A172 (cell line): ENCODE measurements at regions not wholly inside any gene's neighbourhood (a gene's known extent, or its start where the extent isn't known, plus 50 kb on each side); places are given as distances from the start of the nearest gene placed in this dataset.
"Not testable (repeated sequence)": the region's sequence is repeated elsewhere in the genome, so short reads cannot be mapped to it uniquely, and the experiment has no call there.

Experiments used
- DNase-seq: peaks from one replicate; pipeline ENCODE4 v3.0.0-alpha.2; 2015; ENCODE audit warnings: low spot score

DNA sequence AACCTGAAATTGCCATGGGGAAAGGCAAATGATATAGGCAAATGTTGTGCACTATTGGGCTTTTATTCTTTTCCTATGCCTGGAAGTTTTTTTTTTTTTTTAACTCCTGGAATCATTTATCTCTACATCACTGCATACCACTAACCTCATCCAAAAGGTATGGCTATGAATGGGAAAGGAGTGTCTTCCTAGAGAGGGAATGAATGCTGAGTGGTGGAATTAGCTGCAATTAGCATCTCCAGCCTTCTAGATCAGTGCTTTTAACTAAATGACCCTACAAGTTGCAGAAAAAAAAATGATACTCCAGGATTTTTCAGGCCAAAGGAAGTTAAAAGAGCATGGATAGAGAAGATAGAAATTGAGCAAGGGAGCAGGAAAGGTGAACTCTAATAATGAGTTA, 429.8 kb upstream of the PDZRN3 start:
- DNase-seq: no peak

DNA sequence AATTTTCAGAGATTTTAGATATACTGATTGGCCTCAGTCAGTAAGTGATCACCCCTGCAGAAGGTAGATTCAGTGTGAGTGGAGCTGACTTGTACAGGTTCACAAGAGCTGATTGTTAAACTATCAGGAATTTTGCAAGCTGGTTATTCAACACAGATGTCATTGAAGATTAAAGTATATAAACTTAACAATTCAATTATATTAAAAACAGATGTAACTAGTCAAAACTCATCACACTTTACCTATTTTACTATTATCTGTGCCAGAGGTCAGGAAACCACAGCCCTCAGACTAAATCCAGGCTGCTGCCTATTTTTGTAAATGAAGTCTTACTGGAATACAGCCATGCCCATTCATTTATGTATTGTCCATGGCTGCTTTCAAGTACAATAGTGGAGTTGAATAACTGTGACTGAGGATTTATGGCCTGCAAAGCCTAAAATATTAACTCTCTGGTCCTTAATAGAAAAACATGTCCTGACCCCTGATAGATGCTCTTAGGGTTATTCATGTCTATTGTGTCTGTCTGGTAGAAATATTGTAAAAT, 429.3 kb upstream of the PDZRN3 start:
- no peak for DNase-seq

DNA sequence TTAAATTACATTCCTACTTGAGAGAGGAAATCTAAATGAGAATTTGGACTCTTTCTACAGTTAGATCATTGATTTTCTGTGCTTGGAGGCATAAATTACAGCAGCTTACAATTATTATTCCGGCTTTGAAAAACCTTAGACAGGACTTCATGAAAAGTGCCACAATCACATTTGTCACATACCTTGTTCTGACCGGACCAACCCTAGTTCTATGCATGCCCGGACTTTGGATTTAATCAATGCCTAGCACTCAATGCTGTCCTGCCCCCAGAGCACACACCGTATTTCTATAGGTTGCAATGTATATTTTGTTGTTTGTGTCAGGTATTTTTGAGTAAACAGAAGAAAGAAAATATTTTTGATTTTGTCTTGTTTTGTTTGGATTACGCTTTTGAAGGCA, 424.7 kb upstream of the PDZRN3 start:
- no peak for DNase-seq

DNA sequence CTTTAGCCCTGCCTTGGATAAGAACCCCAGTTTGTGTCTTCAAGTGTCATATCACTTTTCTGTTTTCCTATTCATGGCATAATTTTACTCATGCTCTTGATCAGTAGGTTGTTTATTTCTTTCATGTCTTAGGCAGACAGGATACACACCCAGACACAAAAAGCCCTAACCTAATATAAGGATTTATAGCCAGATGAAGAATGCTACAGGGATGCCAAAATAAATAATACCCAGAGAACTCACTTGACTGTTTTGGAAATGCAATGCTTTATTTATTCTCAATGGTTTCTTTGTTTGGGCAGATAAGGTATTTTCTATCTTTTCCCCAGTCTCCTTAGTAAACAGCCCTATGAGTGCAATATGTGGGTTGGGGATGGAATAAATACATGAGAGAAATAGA, 424.0 kb upstream of the PDZRN3 start:
- DNase-seq: no peak

DNA sequence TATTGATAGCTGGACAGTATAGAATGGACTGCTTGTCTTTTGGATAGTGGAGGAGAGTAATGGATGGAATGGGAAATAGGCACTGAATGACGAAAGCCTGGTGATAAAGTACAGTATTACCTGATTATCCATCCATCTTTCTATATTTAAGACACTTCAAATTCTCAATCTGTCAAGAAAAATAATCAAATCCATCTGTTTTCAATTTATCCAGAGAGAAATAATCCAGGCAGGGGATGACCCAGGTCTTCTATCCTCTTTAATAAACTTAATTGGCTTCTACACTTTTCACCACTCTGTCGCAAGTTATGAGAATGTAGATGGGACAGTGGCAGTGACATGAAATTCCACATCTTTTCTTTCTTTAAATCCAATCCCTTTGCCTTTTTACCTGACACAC, 420.3 kb upstream of the PDZRN3 start:
- no peak for DNase-seq

DNA sequence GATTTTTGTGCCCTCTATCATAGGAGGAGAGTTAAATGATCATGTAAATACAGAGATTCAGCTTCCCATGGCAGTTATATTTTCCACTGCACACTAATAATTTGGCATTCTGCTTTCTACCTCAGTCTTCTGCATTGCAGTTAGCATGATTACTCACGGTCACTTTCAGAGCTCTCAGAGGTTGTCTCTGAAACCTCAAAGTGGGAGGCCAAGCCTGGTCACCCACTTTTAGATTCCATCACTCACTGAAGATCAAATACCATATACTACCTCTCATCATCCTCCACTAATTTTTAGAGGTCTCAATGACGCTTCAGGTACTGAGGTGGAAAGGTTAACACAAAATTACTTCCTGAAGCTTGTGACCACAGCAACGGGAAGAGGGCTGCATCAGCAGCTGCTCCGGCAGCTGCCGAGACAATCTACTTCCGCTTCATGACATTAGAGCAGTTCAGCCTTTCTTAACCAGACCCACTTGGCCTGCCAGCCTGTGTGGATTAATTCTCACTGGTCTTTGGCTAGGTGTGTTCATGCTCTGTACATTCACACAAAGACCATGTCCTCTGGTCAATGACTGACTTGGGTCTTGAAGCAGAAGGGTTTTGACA, 416.4 kb upstream of the PDZRN3 start:
- DNase-seq: no peak

DNA sequence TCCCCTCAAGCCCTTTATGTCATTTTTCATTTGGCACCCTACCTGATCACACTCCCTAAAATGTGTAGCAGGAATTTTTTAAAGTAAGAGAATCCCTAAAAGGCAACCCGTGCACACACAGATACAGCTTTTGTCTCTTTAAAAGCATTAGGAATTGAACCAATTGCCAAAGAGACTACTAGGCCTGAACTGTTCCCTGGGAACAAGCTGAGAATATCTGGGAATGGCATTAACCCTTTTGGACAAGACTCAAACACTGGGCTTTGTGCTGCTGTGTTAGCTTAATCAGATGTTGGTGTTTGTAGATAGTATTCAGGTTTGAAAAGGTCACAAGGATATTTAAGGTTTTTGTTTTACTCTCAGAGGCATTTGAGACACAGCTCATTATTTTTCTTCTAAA, 414.4 kb upstream of the PDZRN3 start:
- DNase-seq: no peak

DNA sequence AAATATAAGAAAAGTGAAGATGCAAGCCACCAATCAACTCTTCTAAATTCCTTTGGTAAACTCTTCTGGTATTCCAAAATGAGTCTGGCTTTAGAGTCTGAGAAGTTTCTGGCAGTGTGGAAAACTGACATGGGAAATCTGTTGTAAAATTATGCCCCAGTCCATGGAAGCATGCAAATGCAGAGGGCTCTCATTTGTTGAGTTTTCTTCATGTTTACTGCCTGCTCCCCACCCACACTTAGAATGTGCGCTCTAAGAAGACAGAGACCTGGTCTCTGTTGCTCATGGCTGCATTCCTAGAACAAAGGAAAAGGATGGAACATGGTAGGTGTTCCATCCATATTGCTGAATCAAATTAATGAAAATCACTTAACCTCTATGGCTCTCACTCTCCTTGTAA, 411.8 kb upstream of the PDZRN3 start:
- DNase-seq: no peak

- no peak for DNase-seq
Measured at GRCh38 chr3:74036102-74036501, 411.4 kb upstream of the PDZRN3 start.

- DNase-seq: no peak
Measured at GRCh38 chr3:74033806-74034205, 409.1 kb upstream of the PDZRN3 start.

- DNase-seq: no peak
Measured at GRCh38 chr3:74033381-74033780, 408.6 kb upstream of the PDZRN3 start.

GRCh38 chr3:74027121-74027520, 402.4 kb upstream of the PDZRN3 start:
- no peak for DNase-seq

- no peak for DNase-seq
Measured at GRCh38 chr3:74023395-74023794, 398.7 kb upstream of the PDZRN3 start.

- DNase-seq: no peak
Measured at GRCh38 chr3:74021449-74021848, 396.7 kb upstream of the PDZRN3 start.

DNA sequence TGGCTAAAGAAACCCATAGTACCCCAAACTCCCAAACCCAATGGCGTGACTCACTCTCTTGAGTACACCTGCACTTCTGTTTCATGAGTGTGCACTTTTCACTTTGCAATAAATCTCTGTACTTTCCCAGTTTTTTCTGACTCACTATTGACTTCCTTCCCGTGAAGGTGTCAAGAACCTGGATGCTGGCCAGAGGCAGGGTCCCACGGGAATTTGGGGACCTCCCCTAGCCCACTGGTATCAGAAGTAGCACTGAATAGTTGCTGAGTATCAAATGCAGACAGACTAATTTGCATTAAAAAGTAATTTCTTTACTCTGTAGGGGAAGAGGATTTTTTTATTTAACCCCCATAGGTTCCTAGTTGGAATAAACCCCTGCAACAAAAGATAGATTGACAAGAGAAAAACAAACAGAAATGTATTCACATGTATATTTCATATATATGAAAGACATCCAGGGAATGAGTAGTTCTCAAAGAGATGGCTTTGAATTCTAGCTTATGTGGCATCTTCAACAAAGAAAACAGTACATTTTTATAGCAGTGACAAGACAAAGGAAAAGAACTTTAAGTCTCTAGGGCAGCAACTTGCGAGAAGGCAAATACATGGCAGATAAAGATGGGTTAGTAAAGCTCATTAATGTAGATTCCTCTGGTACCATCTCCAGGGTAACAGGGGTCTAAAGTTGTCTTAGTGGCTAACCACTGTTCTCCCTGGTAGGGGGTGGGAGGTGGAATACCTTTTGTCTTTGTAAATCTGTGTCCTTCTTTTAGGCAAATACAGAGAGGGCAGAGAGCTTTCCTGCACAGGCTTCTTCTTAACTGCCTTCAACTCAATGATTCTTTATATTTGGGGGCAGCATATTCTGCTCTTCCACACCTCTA, 385.5 kb upstream of the PDZRN3 start:
- no peak for DNase-seq

DNA sequence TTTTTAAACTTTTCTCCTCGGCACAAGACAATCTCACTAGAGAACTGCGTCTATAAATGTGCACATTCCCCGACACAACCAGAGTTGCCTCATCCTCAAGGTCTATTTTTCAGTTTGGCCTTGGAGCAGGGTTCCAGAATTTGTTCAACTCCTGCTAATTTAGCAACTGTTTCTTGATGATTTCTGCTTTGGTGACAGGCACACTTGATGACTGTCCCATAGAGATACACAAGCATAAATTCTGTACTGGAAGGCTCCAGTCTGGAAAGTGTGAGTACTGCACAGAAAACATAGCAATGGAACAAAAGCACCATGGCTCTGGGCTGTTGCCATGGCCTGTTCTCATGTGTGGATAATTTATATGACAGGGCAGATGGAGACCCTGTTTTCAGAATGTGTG, 379.6 kb upstream of the PDZRN3 start:
- DNase-seq: no peak

DNA sequence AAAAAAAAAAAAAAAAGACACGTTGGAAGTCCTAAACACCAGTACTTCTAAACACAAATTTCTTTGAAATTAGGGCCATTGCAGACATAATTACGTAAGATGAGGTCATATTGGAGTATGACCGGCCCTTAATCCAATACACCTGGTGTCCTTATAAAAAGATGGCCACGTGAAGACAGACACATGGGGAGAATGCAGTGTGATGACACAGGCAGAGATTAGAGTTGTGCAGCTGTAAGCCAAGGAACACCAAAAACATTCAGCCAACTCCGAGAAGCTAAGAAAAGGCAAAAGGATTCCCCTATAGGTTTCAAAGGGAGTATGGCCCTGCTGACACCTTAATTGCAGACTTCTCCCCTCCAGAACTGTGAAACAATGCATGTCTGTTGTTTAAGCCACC, 379.0 kb upstream of the PDZRN3 start:
- DNase-seq: no peak

DNA sequence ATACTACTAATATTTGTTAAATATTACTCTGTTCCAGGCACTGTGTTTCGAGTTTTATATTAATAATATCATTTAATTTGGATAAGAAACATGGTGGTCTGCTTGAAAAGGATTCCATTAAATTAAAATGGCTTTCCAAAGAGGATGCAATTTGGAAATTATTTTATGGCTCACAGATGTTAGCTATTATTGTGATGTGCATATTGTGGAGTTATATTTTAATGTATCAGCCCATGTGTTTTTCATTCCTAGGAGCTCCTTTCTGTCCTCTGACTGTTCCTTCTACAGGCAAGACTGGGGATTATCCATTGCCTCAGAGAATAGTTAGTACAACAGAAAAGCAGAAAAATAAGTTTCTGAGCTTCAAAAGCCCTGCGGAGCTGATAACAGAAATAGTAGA, 376.7 kb upstream of the PDZRN3 start:
- no peak for DNase-seq

- no peak for DNase-seq
Measured at GRCh38 chr3:74000725-74001124, 376.0 kb upstream of the PDZRN3 start.

GRCh38 chr3:73999501-73999900, 374.8 kb upstream of the PDZRN3 start:
- no peak for DNase-seq

- DNase-seq: not testable (repeated sequence)
Measured at GRCh38 chr3:73990691-73991090, 365.9 kb upstream of the PDZRN3 start.

- DNase-seq: no peak
Measured at GRCh38 chr3:73966733-73967132, 342.0 kb upstream of the PDZRN3 start.

DNA sequence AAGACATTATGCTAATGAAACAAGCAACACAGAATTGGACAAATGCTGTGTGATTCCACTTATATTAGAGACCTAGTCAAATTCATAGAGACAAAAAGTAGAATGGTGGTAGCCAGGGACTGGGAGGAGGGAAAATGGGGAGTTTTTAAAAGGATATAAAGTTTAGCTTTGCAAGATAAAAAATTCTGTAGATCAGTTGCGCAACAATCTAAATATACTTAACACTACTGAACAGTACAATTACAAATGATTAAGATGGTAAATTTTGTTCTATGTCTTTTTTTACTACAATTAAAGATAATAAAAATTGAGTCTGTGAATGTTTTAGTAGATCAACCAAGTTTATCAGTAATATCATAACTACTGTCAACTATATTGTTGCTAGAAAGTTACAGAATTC, 340.1 kb upstream of the PDZRN3 start:
- no peak for DNase-seq
